ENCODE measurements at regions not wholly inside any gene's neighbourhood (a gene's known extent, or its start where the extent isn't known, plus 50 kb on each side); places are given as distances from the start of the nearest gene placed in this dataset.
"Not testable (repeated sequence)": the region's sequence is repeated elsewhere in the genome, so short reads cannot be mapped to it uniquely, and the experiment has no call there.

DNA sequence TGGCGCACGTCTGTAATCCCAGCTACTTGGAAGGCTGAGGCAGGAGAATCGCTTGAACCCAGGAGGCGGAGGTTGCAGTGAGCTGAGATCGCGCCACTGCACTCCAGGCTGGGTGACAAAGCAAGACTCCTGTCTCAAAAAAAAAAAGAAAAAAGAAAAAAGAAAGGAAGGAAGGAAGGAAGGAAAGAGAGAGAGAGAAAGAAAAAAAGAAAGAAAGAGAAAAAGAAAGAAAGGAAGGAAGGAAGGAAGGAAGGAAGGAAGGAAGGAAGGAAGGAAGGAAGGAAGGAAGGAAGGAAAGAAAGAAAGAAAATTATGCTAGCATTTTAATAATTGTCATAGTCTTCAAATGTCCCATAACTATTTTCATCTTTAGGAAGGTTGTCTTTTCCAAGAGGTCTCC lies 198.7 kb downstream of the TBX18 start:
- TF ChIP-seq, protein P1, sequence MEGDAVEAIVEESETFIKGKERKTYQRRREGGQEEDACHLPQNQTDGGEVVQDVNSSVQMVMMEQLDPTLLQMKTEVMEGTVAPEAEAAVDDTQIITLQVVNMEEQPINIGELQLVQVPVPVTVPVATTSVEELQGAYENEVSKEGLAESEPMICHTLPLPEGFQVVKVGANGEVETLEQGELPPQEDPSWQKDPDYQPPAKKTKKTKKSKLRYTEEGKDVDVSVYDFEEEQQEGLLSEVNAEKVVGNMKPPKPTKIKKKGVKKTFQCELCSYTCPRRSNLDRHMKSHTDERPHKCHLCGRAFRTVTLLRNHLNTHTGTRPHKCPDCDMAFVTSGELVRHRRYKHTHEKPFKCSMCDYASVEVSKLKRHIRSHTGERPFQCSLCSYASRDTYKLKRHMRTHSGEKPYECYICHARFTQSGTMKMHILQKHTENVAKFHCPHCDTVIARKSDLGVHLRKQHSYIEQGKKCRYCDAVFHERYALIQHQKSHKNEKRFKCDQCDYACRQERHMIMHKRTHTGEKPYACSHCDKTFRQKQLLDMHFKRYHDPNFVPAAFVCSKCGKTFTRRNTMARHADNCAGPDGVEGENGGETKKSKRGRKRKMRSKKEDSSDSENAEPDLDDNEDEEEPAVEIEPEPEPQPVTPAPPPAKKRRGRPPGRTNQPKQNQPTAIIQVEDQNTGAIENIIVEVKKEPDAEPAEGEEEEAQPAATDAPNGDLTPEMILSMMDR (IDR thresholded peaks at IDR 0.05): not testable (repeated sequence)
- TF ChIP-seq POLR2A, POLR2AphosphoS5 (IDR thresholded peaks at IDR 0.05): not testable (repeated sequence)
